Esophagus mucosa (tissue), 1 donor: ENCODE measurements at regions not wholly inside any gene's neighbourhood (a gene's known extent, or its start where the extent isn't known, plus 50 kb on each side); places are given as distances from the start of the nearest gene placed in this dataset.
A peak's percentile ranks its signal among the peaks of the same experiment; 100 is the strongest.

Source experiments
- ATAC-seq: fragments of 200-7000 bp; cut with Tn5 transposase; one replicate; pipeline ENCODE4 v1.9.1; 2020
- donor health status: DM: yes; HTN: yes; CAD: no.

- ATAC-seq: no peak
These were observed 52.6 kb upstream of the ASB17 start for GRCh38 chr1:75984781-75985180.

- ATAC-seq: no peak
These were observed 53.6 kb upstream of the ASB17 start for GRCh38 chr1:75985827-75986226.

GRCh38 chr1:75986478-75986877, 54.3 kb upstream of the ASB17 start:
- ATAC-seq: no peak

- no peak for ATAC-seq
These were observed 56.9 kb upstream of the ASB17 start for GRCh38 chr1:75989121-75989520.

DNA sequence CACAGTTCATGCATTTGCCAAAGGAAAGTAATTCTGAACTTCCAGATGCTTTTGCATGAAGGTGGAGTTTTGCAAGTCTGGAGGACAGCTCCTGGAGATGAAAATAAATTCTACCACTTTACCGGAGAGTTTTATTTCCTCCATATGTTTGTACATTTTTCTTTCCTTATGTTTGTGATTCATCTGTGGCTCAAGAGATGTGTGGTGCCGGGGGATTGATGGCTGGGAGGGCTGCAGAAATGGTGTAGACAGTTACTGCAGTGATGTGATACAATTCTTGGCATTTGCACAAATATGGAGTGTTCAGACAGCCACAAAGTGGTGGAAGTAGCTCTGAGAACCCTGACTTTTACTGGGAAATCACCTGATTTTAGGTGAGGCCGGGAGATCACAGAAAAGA, 58.5 kb upstream of the ASB17 start:
- no peak for ATAC-seq

GRCh38 chr1:75991497-75992114, 59.4 kb upstream of the ASB17 start:
- peak; percentile 85 for ATAC-seq

- ATAC-seq: no peak
These were observed 60.1 kb upstream of the ASB17 start for GRCh38 chr1:75992312-75992711.

GRCh38 chr1:75993661-75994060, 61.5 kb upstream of the ASB17 start:
- no peak for ATAC-seq

GRCh38 chr1:75996196-75996595, 64.0 kb upstream of the ASB17 start:
- no peak for ATAC-seq

GRCh38 chr1:75999034-75999433, 66.8 kb upstream of the ASB17 start:
- ATAC-seq: no peak

- no peak for ATAC-seq
These were observed 70.6 kb upstream of the ST6GALNAC3 start for GRCh38 chr1:76003946-76004345.

DNA sequence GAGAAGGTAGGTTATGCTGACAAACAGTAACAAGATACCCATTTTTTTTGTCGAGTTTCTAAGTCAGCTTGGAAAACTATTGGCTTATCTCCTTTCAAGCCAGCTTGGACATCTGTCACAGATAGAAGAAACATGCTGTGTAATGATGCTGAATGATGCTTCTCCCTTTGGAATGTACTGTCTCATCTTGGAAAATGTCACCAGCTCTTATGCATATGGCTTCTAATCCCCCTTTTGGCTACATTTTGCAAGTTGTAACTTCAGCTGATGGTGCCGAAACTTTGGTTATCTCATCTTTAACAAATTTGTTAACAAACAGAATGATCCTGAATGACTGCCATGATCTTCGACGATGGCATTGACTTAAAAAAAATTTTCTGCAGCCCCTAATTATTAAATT, 68.8 kb upstream of the ST6GALNAC3 start:
- ATAC-seq: no peak

DNA sequence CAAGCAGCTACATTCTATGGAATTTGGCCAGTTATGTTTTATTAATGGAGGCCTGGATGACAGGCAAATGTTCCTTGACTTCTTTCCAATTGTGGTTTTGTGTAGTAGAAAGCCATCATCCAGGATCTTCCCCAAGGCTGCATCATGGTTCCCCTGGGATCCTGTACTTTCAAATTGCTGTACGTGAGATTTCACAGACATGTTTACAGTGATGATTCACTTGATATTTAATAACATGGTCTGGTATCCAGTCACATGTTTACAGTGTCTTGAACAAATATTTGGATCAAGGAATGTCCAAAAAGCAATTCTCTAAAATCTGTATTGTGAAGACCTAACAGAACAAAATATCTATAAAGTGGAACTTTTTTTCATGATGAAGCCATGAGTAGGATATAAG, 68.3 kb upstream of the ST6GALNAC3 start:
- ATAC-seq: no peak

- no peak for ATAC-seq
These were observed 63.7 kb upstream of the ST6GALNAC3 start for GRCh38 chr1:76010802-76011201.

DNA sequence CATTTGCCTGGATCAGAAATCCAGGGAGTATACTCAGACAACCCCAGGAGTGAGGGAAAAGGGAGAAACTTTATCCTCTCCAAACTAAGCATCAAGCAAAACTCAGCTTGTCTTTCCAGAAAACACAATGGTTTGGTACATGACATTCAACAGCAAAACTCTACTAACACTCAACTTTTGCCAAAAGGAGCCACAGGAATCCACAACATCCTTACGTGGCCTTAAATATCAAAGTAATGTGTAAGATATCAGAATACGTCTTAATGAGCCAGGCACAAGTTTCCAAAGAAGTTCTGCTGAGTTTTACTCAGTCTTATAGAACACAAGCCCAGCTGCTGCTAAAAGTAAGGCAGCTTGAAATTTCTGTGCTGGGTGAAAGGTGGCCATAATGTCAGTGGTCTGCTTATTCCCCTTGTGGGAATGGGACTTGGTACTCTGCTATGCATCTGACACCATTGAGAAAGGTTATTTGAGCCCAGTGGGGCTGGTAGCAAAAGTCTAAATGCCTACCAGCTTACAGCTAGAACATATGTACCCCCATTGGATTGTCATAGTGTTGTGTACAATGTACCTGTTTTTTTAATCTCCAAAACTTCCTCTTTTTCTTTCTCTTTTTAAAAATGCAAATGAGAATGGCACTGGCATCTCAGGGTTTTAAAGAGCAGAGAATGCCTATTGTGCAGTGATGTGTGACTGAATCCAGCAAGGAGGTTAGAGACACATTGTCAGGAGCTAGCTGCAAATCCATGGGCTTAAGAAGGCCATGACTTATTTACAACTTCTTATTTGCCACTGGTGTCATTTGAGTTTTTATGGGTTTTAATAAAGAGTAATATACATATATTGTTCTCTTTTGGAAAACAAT, 62.0 kb upstream of the ST6GALNAC3 start:
- ATAC-seq: no peak

DNA sequence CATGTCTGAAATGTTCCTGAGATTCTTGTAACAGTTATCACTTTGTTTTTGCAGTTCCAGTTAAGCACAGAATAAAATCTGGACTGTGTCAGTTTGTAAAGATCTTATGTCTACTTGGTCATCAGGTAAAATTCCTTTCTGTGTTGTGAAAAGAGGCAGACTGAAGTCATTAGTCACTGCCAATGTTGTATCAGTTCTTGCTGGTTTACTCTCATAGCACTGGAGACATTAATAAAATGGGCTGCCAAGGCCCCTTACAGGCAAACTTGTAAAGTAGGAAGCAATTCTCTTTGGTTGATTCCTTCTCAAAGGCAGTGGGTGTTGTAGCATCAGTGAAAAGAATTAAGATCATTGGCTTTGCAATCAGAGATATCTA, 61.4 kb upstream of the ST6GALNAC3 start:
- no peak for ATAC-seq

DNA sequence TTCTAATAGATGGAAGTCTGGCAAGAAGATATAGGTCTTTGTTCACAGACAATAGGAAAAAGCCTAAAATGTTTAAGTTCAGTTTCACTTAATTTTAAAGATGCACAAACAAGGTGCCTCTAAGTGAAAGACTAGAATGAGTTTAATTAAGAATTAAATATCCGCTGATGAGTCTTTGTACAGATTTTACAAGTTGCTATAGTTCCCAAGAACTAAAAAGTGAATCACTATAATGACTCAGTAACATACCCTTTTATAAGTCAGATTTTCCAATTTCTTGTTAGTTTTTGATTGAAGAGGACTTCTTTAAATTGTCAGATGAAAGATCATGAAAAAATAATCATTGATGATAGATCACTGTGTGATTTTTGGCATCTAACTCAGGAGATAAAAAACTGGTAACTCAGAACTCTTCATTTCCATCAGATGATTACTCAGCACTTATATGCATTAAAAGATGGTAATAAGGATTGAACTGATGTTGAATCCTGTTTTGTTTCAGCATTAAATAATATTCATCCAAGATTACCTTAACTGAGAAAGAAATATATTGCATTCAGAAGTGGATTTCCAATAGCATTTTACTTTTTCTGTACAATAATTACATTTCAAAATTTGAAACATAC, 59.0 kb upstream of the ST6GALNAC3 start:
- ATAC-seq: no peak

DNA sequence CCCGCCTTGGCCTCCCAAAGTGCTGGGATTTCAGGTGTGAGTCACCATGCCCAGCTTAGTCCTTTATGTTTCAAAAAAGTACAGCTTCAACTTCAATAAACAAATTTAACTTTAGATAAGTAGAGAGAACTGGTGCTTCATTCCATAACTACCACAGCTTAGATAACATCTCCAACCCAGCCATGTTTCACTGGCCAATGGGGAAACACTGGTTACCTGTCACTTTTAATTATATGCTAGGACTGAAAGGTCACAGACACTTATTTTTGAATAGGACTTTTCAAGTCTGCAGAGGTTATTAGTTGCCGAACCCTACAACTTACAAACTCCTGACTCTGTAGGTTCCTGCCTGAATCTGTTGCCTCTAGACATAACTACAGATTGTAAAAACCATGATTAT, 56.5 kb upstream of the ST6GALNAC3 start:
- ATAC-seq: no peak

DNA sequence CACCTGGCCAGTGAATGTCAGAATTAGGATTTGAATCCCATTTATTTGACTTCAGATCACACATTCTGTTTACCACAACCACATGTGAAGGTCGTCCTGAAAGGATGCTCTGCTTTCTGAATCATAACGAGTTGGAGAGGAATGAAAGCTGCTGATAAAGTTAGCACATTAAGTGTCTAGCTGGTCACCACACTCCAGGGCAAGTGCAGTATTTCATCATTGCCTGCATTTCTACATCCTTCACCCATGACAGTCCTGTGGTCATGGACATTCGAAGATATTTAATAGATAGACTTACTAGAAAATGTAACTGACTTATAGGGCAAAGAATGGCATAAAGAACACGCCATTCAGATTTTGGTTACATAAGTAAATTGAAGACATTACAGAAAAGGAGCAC, 52.7 kb upstream of the ST6GALNAC3 start:
- ATAC-seq: no peak

GRCh38 chr1:76023669-76024435, 50.7 kb upstream of the ST6GALNAC3 start:
- no peak for ATAC-seq
